HUES48 (cell line): ENCODE measurements at regions not wholly inside any gene's neighbourhood (a gene's known extent, or its start where the extent isn't known, plus 50 kb on each side); places are given as distances from the start of the nearest gene placed in this dataset.

Experiments used
- H3K27ac ChIP-seq: one replicate; pipeline ENCODE4 v1.7.0; 2013; ENCODE audit warnings: low read depth, low read length, inconsistent platforms
- H3K27me3 ChIP-seq: 2 replicates; pipeline ENCODE4 v1.6.1; 2013; ENCODE audit warnings: mild to moderate bottlenecking, low read length; ENCODE audit not compliant: control insufficient read depth, insufficient read depth
- H3K36me3 ChIP-seq: 2 replicates; pipeline ENCODE4 v1.6.1; 2013; ENCODE audit warnings: low read length; ENCODE audit not compliant: control insufficient read depth, insufficient read depth
- H3K4me1 ChIP-seq: 2 replicates; pipeline ENCODE4 v1.6.1; 2013; ENCODE audit warnings: mild to moderate bottlenecking, low read length; ENCODE audit not compliant: control insufficient read depth, insufficient read depth
- H3K4me3 ChIP-seq: 2 replicates; pipeline ENCODE4 v1.5.1; 2013; ENCODE audit warnings: mild to moderate bottlenecking, low read depth, low read length
- H3K9ac ChIP-seq: 2 replicates; pipeline ENCODE4 v1.6.1; 2013; ENCODE audit warnings: mild to moderate bottlenecking, low read depth, low read length, moderate library complexity
- H3K9me3 ChIP-seq: 2 replicates; pipeline ENCODE4 v1.6.1; 2013; ENCODE audit warnings: low read length; ENCODE audit not compliant: control insufficient read depth, insufficient read depth

DNA sequence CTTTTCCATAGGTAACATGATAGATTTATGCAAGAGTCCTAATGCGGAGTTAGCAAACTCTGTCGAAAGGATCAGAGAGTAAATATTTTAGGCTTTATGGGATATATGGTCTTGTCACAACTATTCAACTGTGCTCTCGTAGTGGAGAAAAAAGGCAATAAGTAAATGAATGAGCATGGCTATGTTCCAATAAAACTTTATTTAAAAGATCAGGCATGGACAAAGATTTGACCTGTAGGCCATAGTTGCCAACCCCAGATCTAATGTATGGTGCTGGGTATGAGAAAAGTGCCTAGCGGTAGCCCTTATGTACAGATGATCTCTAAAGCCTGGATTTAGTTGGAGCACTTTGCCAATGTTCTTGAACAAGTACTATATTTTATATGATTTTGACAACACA lies 498.8 kb upstream of the C1orf87 start:
- Histone ChIP-seq H3K9me3 (no peaks in the 10 kb centered on the region), H3K27ac (no peak overlapping the region), H3K4me1 (peaks cover 9% of the 10 kb centered on the region), H3K27me3 (no peaks in the 10 kb centered on the region), H3K36me3 (no peaks in the 10 kb centered on the region), H3K4me3 (no peak overlapping the region), H3K9ac (no peak overlapping the region)

GRCh38 chr1:60571811-60572210 lies 498.2 kb upstream of the C1orf87 start:
- H3K9me3 ChIP-seq: no peaks in the 10 kb centered on the region
- no peaks in the 10 kb centered on the region for H3K27me3 ChIP-seq
- H3K27ac ChIP-seq: no peak overlapping the region
- no peaks in the 10 kb centered on the region for H3K36me3 ChIP-seq
- H3K4me1 ChIP-seq: peaks cover 9% of the 10 kb centered on the region
- no peak overlapping the region for H3K4me3 ChIP-seq
- no peak overlapping the region for H3K9ac ChIP-seq

DNA sequence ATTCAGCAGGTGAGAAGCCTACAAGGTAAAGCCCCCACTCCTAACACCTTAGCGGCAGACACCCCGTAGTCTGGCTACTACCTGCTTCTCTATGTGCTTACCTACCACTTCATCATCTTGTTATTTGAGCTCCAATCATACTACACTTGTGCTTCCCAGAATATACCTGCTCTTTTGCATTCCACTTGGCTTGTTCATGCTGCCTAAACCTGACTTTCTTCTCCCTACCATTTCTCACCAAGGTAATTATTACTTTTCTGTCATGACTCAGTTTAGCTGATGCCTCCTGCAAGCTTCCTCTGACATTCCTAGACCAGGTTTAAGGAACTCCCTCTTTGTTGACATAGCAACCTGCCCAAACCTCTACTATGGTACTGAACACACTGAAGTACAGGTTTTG lies 495.6 kb upstream of the C1orf87 start:
- H3K27me3 ChIP-seq: no peaks in the 10 kb centered on the region
- H3K9ac ChIP-seq: no peak overlapping the region
- H3K27ac ChIP-seq: no peak overlapping the region
- peaks cover 7% of the 10 kb centered on the region for H3K4me1 ChIP-seq
- H3K36me3 ChIP-seq: no peaks in the 10 kb centered on the region
- H3K9me3 ChIP-seq: no peaks in the 10 kb centered on the region
- no peak overlapping the region for H3K4me3 ChIP-seq

- Histone ChIP-seq H3K27me3 (no peaks in the 10 kb centered on the region), H3K36me3 (no peaks in the 10 kb centered on the region), H3K4me3 (no peak overlapping the region), H3K4me1 (no peaks in the 10 kb centered on the region), H3K27ac (no peak overlapping the region), H3K9me3 (no peaks in the 10 kb centered on the region), H3K9ac (no peak overlapping the region)
Measured at GRCh38 chr1:60567256-60567655, 493.7 kb upstream of the C1orf87 start.

DNA sequence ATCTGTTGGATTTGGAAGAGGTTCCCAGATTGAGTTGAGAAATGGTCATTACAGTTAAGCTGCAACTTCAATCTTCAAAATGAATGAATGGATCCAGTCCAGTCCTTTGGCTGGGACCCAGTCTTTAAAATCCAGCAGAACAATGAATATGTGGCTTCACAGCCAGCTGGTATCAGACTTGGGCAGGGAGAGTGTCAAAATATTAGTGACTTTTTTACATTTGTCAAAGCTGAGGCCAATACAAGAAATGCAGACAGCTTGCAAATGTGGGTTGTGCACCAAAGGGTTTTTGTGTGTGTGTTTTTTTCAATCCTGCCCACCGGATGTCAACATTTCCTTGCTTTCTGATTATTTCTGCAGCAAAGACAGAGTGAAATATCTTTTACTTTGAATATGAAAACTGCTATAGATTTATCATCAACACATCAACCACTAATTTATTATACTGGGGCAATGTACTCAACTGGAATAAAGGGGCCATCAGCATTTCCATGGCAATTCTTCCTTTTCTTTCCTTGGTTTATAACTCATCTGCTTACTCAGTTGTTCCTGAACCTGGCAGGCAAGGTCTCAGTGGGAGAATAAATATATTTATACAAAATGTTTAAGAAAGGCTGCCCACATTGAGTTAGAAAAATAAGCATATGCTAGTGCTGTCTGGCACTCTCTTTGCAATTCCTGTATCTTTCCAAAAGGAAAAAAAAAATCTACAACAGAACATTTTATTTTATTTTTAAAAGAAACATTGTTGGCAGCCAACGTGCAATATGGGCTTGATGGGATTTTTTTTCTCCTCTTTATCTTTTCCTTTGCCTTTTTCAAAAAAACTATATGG lies 491.6 kb upstream of the C1orf87 start:
- Histone ChIP-seq H3K27ac (no peak overlapping the region), H3K9me3 (no peaks in the 10 kb centered on the region), H3K27me3 (no peaks in the 10 kb centered on the region), H3K4me1 (no peaks in the 10 kb centered on the region), H3K9ac (no peak overlapping the region), H3K4me3 (no peak overlapping the region), H3K36me3 (no peaks in the 10 kb centered on the region)

- Histone ChIP-seq H3K36me3 (no peaks in the 10 kb centered on the region), H3K9ac (no peak overlapping the region), H3K9me3 (no peaks in the 10 kb centered on the region), H3K4me3 (no peak overlapping the region), H3K27ac (no peak overlapping the region), H3K4me1 (no peaks in the 10 kb centered on the region), H3K27me3 (no peaks in the 10 kb centered on the region)
Measured at GRCh38 chr1:60563777-60564535, 490.4 kb upstream of the C1orf87 start.

DNA sequence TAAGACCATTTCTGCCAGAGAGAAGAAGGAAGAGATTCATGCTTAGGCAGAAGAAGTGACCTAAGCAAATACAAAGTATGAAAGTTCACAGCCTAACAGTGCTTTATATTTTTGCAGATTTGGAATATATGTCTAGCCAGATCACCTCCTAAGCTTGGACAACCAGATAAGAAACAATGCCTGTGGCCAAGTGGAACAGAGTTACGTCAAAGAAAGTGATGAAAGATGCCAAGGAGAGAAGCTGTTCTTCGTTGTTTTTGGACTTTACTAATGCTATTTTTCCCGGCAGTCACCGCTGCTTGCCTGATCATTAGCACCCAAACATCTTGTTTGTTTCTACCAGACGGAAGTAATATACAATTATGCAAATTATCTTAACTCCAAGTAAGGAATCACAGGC lies 489.2 kb upstream of the C1orf87 start:
- Histone ChIP-seq H3K9me3 (no peaks in the 10 kb centered on the region), H3K27me3 (no peaks in the 10 kb centered on the region), H3K4me3 (no peak overlapping the region), H3K4me1 (no peaks in the 10 kb centered on the region), H3K36me3 (no peaks in the 10 kb centered on the region), H3K9ac (no peak overlapping the region), H3K27ac (no peak overlapping the region)

GRCh38 chr1:60560701-60561100 lies 487.1 kb upstream of the C1orf87 start:
- Histone ChIP-seq H3K27ac (no peak overlapping the region), H3K27me3 (no peaks in the 10 kb centered on the region), H3K36me3 (no peaks in the 10 kb centered on the region), H3K9me3 (no peaks in the 10 kb centered on the region), H3K4me3 (no peak overlapping the region), H3K4me1 (no peaks in the 10 kb centered on the region), H3K9ac (no peak overlapping the region)

DNA sequence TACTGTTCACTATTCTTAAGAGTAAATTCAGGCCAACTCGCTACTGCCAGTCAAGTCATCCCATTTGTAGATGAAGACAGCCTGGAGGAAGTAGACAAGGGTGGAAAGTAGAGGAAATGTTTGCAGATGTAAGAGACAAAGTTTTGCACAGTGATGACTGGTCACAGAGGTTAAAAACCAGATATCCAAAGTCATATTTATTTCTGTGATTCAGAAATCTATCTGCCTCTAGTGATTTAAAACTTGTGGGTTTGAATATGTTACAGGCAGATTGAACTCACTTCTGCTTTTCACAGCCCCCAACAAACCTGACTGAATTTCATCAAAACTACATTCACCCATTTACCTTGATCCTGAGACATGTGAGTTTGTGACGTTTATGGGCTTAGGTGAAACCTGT lies 484.7 kb upstream of the C1orf87 start:
- no peak overlapping the region for H3K4me3 ChIP-seq
- no peaks in the 10 kb centered on the region for H3K4me1 ChIP-seq
- no peak overlapping the region for H3K9ac ChIP-seq
- H3K27ac ChIP-seq: no peak overlapping the region
- H3K27me3 ChIP-seq: no peaks in the 10 kb centered on the region
- H3K36me3 ChIP-seq: no peaks in the 10 kb centered on the region
- no peaks in the 10 kb centered on the region for H3K9me3 ChIP-seq

GRCh38 chr1:60553730-60554129 lies 480.2 kb upstream of the C1orf87 start:
- no peak overlapping the region for H3K9ac ChIP-seq
- H3K9me3 ChIP-seq: no peaks in the 10 kb centered on the region
- H3K4me3 ChIP-seq: no peak overlapping the region
- H3K36me3 ChIP-seq: no peaks in the 10 kb centered on the region
- no peaks in the 10 kb centered on the region for H3K4me1 ChIP-seq
- H3K27ac ChIP-seq: no peak overlapping the region
- no peaks in the 10 kb centered on the region for H3K27me3 ChIP-seq

- Histone ChIP-seq H3K4me1 (no peaks in the 10 kb centered on the region), H3K9me3 (no peaks in the 10 kb centered on the region), H3K9ac (no peak overlapping the region), H3K27ac (no peak overlapping the region), H3K27me3 (no peaks in the 10 kb centered on the region), H3K36me3 (no peaks in the 10 kb centered on the region), H3K4me3 (no peak overlapping the region)
Measured at GRCh38 chr1:60547821-60548220, 474.3 kb upstream of the C1orf87 start.
